Trophoblast cell (in vitro differentiated cells and primary cell): ENCODE measurements at regions not wholly inside any gene's neighbourhood (a gene's known extent, or its start where the extent isn't known, plus 50 kb on each side); places are given as distances from the start of the nearest gene placed in this dataset.

ENCODE experiments used
- DNase-seq, 2 donors: peaks; one replicate each; pipeline ENCODE4 v3.0.0-alpha.2; 2016
- H2AFZ ChIP-seq: 2 replicates; pipeline ENCODE4 v1.6.1; 2013; ENCODE audit warnings: low read length, moderate library complexity, mild to moderate bottlenecking; ENCODE audit not compliant: insufficient read depth, poor library complexity
- H2AK5ac ChIP-seq: 2 replicates; pipeline ENCODE4 v1.6.1; 2013; ENCODE audit warnings: mild to moderate bottlenecking, low read length
- H2BK120ac ChIP-seq: 2 replicates; pipeline ENCODE4 v1.6.1; 2013; ENCODE audit warnings: low read length, mild to moderate bottlenecking, moderate library complexity; ENCODE audit not compliant: insufficient read depth, poor library complexity
- H2BK12ac ChIP-seq: 2 replicates; pipeline ENCODE4 v1.6.1; 2013; ENCODE audit warnings: mild to moderate bottlenecking, low read length, moderate library complexity
- H2BK5ac ChIP-seq: 2 replicates; pipeline ENCODE4 v1.6.1; 2013; ENCODE audit warnings: low read length, low read depth, moderate library complexity, mild to moderate bottlenecking; ENCODE audit not compliant: poor library complexity
- H3K14ac ChIP-seq: 2 replicates; pipeline ENCODE4 v1.6.1; 2013; ENCODE audit warnings: mild to moderate bottlenecking, low read length
- H3K18ac ChIP-seq: 2 replicates; pipeline ENCODE4 v1.6.1; 2013; ENCODE audit warnings: mild to moderate bottlenecking, low read length
- H3K23ac ChIP-seq: 2 replicates; pipeline ENCODE4 v1.6.1; 2013; ENCODE audit warnings: low read length
- H3K27ac ChIP-seq: 2 replicates; pipeline ENCODE4 v1.5.1; 2013; ENCODE audit warnings: low read depth, mild to moderate bottlenecking, inconsistent platforms, low read length, moderate library complexity
- H3K27me3 ChIP-seq: 2 replicates; pipeline ENCODE4 v1.6.1; 2013; ENCODE audit warnings: inconsistent platforms, mild to moderate bottlenecking, low read length, moderate library complexity; ENCODE audit not compliant: insufficient read depth
- H3K36me3 ChIP-seq, 2 experiments: 1 replicate in 1 of 2; 2 replicates in 1 of 2; pipeline ENCODE4 v1.6.1; 2013; ENCODE audit warnings: low read length in 2 of 2, mild to moderate bottlenecking in 2 of 2, moderate library complexity in 1 of 2; ENCODE audit not compliant: insufficient read depth in 2 of 2, control insufficient read depth in 1 of 2
- H3K4ac ChIP-seq: 2 replicates; pipeline ENCODE4 v1.6.1; 2013; ENCODE audit warnings: low read depth, mild to moderate bottlenecking, low read length, moderate library complexity
- H3K4me1 ChIP-seq, 2 experiments: 1 replicate in 1 of 2; 2 replicates in 1 of 2; pipeline ENCODE4 v1.6.1; 2013; ENCODE audit warnings: low read length in 2 of 2, mild to moderate bottlenecking in 2 of 2, moderate library complexity in 1 of 2; ENCODE audit not compliant: insufficient read depth in 2 of 2, control insufficient read depth in 1 of 2
- H3K4me2 ChIP-seq: 2 replicates; pipeline ENCODE4 v1.6.1; 2013; ENCODE audit warnings: inconsistent platforms, mild to moderate bottlenecking, low read length, moderate library complexity
- H3K4me3 ChIP-seq: 2 replicates; pipeline ENCODE4 v1.5.1; 2013; ENCODE audit warnings: mild to moderate bottlenecking, low read depth, low read length, inconsistent platforms
- H3K79me1 ChIP-seq: one replicate; pipeline ENCODE4 v1.6.1; 2013; ENCODE audit warnings: low read length
- H3K79me2 ChIP-seq: 2 replicates; pipeline ENCODE4 v1.6.1; 2013; ENCODE audit warnings: low read length, mild to moderate bottlenecking; ENCODE audit not compliant: control insufficient read depth, insufficient read depth, poor library complexity
- H3K9ac ChIP-seq: 2 replicates; pipeline ENCODE4 v1.6.1; 2013; ENCODE audit warnings: mild to moderate bottlenecking, low read length
- H3K9me3 ChIP-seq: 2 replicates; pipeline ENCODE4 v1.6.1; 2013; ENCODE audit warnings: low read depth, mild to moderate bottlenecking, control low read depth, inconsistent platforms, low read length; ENCODE audit not compliant: insufficient read depth
- H4K12ac ChIP-seq: 2 replicates; pipeline ENCODE4 v1.6.1; 2013; ENCODE audit warnings: low read depth, mild to moderate bottlenecking, low read length, moderate library complexity
- H4K8ac ChIP-seq: 2 replicates; pipeline ENCODE4 v1.6.1; 2013; ENCODE audit warnings: low read depth, mild to moderate bottlenecking, low read length, moderate library complexity
- H4K91ac ChIP-seq: one replicate; pipeline ENCODE4 v1.6.1; 2013; ENCODE audit warnings: low read depth, mild to moderate bottlenecking, low read length, moderate library complexity
- WGBS: extraction: QIAGEN DNeasy Blood & Tissue Kit; methylation state at CpG from one replicate; pipeline ENCODE4 v1.1.7; 2013; ENCODE audit warnings: missing lambda C conversion rate; ENCODE audit not compliant: insufficient read length, insufficient coverage; ENCODE audit errors: extremely low coverage; 5-methylcytosine and 5-hydroxymethylcytosine counted together

DNA sequence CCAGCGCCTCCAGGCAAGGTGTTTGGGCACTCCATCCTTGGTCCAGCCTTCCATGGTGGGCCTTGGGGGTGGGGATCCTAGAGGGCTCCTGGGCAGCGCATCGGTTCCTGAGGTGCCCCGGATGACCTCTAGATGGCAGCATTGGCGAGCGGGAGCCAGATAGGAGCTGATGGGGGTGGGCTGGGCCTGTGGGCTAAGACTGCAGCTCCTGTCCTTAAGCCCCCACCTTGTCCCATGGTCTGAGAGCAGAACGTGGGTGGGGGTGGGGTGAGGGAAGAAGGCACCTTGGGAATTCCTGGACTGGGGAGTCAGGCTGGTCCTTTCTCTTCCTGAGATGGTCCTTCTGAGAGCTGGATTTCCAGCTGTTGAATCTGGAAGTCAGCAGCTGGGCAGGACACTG is 93.4 kb upstream of the CSF3R start:
- Histone ChIP-seq H3K9ac (no peak overlapping the region), H3K4me1 (no peaks in the 10 kb centered on the region), H4K91ac (no peak overlapping the region), H3K14ac (no peak overlapping the region), H2BK12ac (no peak overlapping the region), H3K27ac (no peak overlapping the region), H3K4me3 (no peak overlapping the region), H3K4ac (no peak overlapping the region), H3K27me3 (no peaks in the 10 kb centered on the region), H2BK5ac (no peak overlapping the region), H4K12ac (no peak overlapping the region), H3K79me1 (no peaks in the 10 kb centered on the region), H3K36me3 (no peaks in the 10 kb centered on the region), H3K4me2 (no peak overlapping the region), H2AFZ (no peak overlapping the region), H3K9me3 (no peaks in the 10 kb centered on the region), H3K23ac (no peak overlapping the region), H3K79me2 (no peaks in the 10 kb centered on the region), H2AK5ac (no peak overlapping the region), H3K18ac (no peak overlapping the region), H2BK120ac (no peak overlapping the region), H4K8ac (no peak overlapping the region)
- peak; percentile 47 to 63 for DNase-seq
- no CpG with 5 or more reads among the region's 7 CpGs for WGBS

- no peak overlapping the region for H3K4me2 ChIP-seq
- no peak overlapping the region for H3K4ac ChIP-seq
- H3K23ac ChIP-seq: no peak overlapping the region
- no peak overlapping the region for H2BK12ac ChIP-seq
- no peak overlapping the region for H3K18ac ChIP-seq
- no peak overlapping the region for H2AFZ ChIP-seq
- H3K9ac ChIP-seq: no peak overlapping the region
- H3K9me3 ChIP-seq: peaks cover 3% of the 10 kb centered on the region
- no peak overlapping the region for H4K12ac ChIP-seq
- H3K36me3 ChIP-seq: no peaks in the 10 kb centered on the region
- no peak overlapping the region for H2AK5ac ChIP-seq
- no peak for DNase-seq
- no peak overlapping the region for H4K91ac ChIP-seq
- H3K27me3 ChIP-seq: no peaks in the 10 kb centered on the region
- no peaks in the 10 kb centered on the region for H3K79me1 ChIP-seq
- no peak overlapping the region for H2BK120ac ChIP-seq
- H3K4me1 ChIP-seq: no peaks in the 10 kb centered on the region
- H2BK5ac ChIP-seq: no peak overlapping the region
- H3K14ac ChIP-seq: no peak overlapping the region
- H3K4me3 ChIP-seq: no peak overlapping the region
- WGBS: no CpG with 5 or more reads among the region's 6 CpGs
- H3K79me2 ChIP-seq: no peaks in the 10 kb centered on the region
- no peak overlapping the region for H4K8ac ChIP-seq
- no peak overlapping the region for H3K27ac ChIP-seq
Observed at GRCh38 chr1:36573445-36573844, 90.7 kb upstream of the CSF3R start.

GRCh38 chr1:36572906-36573305 is 90.2 kb upstream of the CSF3R start:
- no peak for DNase-seq
- Histone ChIP-seq H3K27ac (no peak overlapping the region), H3K36me3 (no peaks in the 10 kb centered on the region), H2BK5ac (no peak overlapping the region), H3K18ac (no peak overlapping the region), H3K4me3 (no peak overlapping the region), H3K79me2 (no peaks in the 10 kb centered on the region), H3K9ac (no peak overlapping the region), H3K27me3 (no peaks in the 10 kb centered on the region), H3K4me2 (no peak overlapping the region), H2BK120ac (no peak overlapping the region), H3K79me1 (no peaks in the 10 kb centered on the region), H3K4ac (no peak overlapping the region), H3K4me1 (no peaks in the 10 kb centered on the region), H2BK12ac (no peak overlapping the region), H3K23ac (no peak overlapping the region), H4K12ac (no peak overlapping the region), H3K9me3 (peaks cover 3% of the 10 kb centered on the region), H4K91ac (no peak overlapping the region), H2AK5ac (no peak overlapping the region), H4K8ac (no peak overlapping the region), H2AFZ (no peak overlapping the region), H3K14ac (no peak overlapping the region)
- WGBS: no CpG with 5 or more reads among the region's 11 CpGs

GRCh38 chr1:36572142-36572715 is 89.5 kb upstream of the CSF3R start:
- H4K12ac ChIP-seq: no peak overlapping the region
- no peak overlapping the region for H3K4ac ChIP-seq
- no peak overlapping the region for H3K23ac ChIP-seq
- H3K79me1 ChIP-seq: no peaks in the 10 kb centered on the region
- H3K9ac ChIP-seq: no peak overlapping the region
- no peak overlapping the region for H3K18ac ChIP-seq
- H3K36me3 ChIP-seq: no peaks in the 10 kb centered on the region
- no peak for DNase-seq
- no peak overlapping the region for H3K4me2 ChIP-seq
- H3K4me3 ChIP-seq: no peak overlapping the region
- no peak overlapping the region for H2BK120ac ChIP-seq
- H3K79me2 ChIP-seq: no peaks in the 10 kb centered on the region
- no peaks in the 10 kb centered on the region for H3K4me1 ChIP-seq
- H3K9me3 ChIP-seq: peaks cover 3% of the 10 kb centered on the region
- H3K14ac ChIP-seq: no peak overlapping the region
- H3K27me3 ChIP-seq: no peaks in the 10 kb centered on the region
- no peak overlapping the region for H2AFZ ChIP-seq
- H3K27ac ChIP-seq: no peak overlapping the region
- no peak overlapping the region for H2BK12ac ChIP-seq
- WGBS: no CpG with 5 or more reads among the region's 15 CpGs
- no peak overlapping the region for H2AK5ac ChIP-seq
- no peak overlapping the region for H2BK5ac ChIP-seq
- no peak overlapping the region for H4K8ac ChIP-seq
- no peak overlapping the region for H4K91ac ChIP-seq
